Lower leg skin (tissue), 4 donors: ENCODE measurements at regions not wholly inside any gene's neighbourhood (a gene's known extent, or its start where the extent isn't known, plus 50 kb on each side); places are given as distances from the start of the nearest gene placed in this dataset.

Experiments used
- DNase-seq, 2 donors: peaks; one replicate each; pipeline ENCODE4 v3.0.0-alpha.2; 2019; ENCODE audit warnings: low spot score in 2 of 2
- H3K4me3 ChIP-seq: fragments of 200-600 bp; sonication (generic); 2 replicates; pipeline ENCODE4 v1.5.1; 2017; ENCODE audit warnings: mild to moderate bottlenecking, low read depth; ENCODE audit not compliant: poor library complexity, severe bottlenecking
- POLR2A ChIP-seq, 2 donors: fragments of 450-650 bp; IDR thresholded peaks; one replicate each; pipeline ENCODE4 v1.6.1; 2016 to 2017; ENCODE audit warnings: antibody characterized with exemption in 2 of 2, mild to moderate bottlenecking in 1 of 2, moderate library complexity in 1 of 2
- WGBS, 2 donors: methylation state at CpG; one replicate each; pipeline ENCODE4 v1.1.5; 2018; 5-methylcytosine and 5-hydroxymethylcytosine counted together
- intact Hi-C: fragments of 100-400 bp; cut with DNase I; formaldehyde crosslinking; loops from one replicate; pipeline ENCODE4 v1.15.0; 2023; ENCODE audit warnings: low total_unique reads
- TF ChIP-seq, protein P1 (sequence below), 3 donors: fragments of 450-650 bp; IDR thresholded peaks; one replicate each; pipeline ENCODE4 v1.5.1; 2016; ENCODE audit warnings: antibody characterized with exemption in 3 of 3, mild to moderate bottlenecking in 3 of 3, moderate library complexity in 2 of 3

- WGBS, 2 donors = 81 to 86% methylated on average over 1 of the region's 1 CpG
- intact Hi-C loops = no loop called here
- no peak overlapping the region for H3K4me3 ChIP-seq
- TF ChIP-seq POLR2A (IDR thresholded peaks at IDR 0.05) = no peak
- TF ChIP-seq, protein P1, sequence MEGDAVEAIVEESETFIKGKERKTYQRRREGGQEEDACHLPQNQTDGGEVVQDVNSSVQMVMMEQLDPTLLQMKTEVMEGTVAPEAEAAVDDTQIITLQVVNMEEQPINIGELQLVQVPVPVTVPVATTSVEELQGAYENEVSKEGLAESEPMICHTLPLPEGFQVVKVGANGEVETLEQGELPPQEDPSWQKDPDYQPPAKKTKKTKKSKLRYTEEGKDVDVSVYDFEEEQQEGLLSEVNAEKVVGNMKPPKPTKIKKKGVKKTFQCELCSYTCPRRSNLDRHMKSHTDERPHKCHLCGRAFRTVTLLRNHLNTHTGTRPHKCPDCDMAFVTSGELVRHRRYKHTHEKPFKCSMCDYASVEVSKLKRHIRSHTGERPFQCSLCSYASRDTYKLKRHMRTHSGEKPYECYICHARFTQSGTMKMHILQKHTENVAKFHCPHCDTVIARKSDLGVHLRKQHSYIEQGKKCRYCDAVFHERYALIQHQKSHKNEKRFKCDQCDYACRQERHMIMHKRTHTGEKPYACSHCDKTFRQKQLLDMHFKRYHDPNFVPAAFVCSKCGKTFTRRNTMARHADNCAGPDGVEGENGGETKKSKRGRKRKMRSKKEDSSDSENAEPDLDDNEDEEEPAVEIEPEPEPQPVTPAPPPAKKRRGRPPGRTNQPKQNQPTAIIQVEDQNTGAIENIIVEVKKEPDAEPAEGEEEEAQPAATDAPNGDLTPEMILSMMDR (IDR thresholded peaks at IDR 0.05) = no peak
- no peak for DNase-seq
Observed at GRCh38 chr4:29861307-29861706, 858.9 kb upstream of the PCDH7 start.

- TF ChIP-seq, protein P1 (IDR thresholded peaks at IDR 0.05) = no peak
- no peak for TF ChIP-seq POLR2A (IDR thresholded peaks at IDR 0.05)
- DNase-seq = no peak
- no peak overlapping the region for H3K4me3 ChIP-seq
- WGBS, 2 donors = 33 to 50% methylated on average over 1 of the region's 1 CpG
- intact Hi-C loops = no loop called here
Observed at GRCh38 chr4:29867412-29867811, 852.8 kb upstream of the PCDH7 start.

- 54 to 59% methylated on average over 3 of the region's 3 CpGs for WGBS, 2 donors
- DNase-seq = no peak
- TF ChIP-seq, protein P1 (IDR thresholded peaks at IDR 0.05) = no peak
- no peak for TF ChIP-seq POLR2A (IDR thresholded peaks at IDR 0.05)
- intact Hi-C loops = no loop called here
- H3K4me3 ChIP-seq = no peak overlapping the region
Observed at GRCh38 chr4:29900336-29900735, 819.8 kb upstream of the PCDH7 start.

DNA sequence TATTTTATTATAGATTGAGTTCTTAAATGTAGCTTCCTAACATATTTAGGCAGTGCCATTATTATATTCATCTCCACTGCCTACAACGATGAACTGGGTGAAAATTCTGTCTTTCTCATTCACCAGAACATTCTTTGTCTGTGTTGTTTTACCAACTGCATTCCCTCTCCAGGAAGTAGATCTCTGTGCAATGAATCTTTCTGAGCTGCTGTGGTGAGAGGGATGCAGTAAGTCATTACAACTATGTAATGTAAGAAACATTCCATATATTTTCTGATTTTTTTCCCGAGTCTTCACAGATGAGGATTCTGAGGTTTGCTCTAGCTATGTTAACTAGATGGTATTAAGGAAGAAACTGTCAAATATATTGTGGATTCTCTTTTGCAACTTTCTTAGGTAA is 811.9 kb upstream of the PCDH7 start:
- TF ChIP-seq POLR2A (IDR thresholded peaks at IDR 0.05) = no peak
- TF ChIP-seq, protein P1 (IDR thresholded peaks at IDR 0.05) = no peak
- DNase-seq = no peak
- no peak overlapping the region for H3K4me3 ChIP-seq
- intact Hi-C loops = no loop called here
- 66 to 68% methylated on average over 2 of the region's 2 CpGs for WGBS, 2 donors

DNA sequence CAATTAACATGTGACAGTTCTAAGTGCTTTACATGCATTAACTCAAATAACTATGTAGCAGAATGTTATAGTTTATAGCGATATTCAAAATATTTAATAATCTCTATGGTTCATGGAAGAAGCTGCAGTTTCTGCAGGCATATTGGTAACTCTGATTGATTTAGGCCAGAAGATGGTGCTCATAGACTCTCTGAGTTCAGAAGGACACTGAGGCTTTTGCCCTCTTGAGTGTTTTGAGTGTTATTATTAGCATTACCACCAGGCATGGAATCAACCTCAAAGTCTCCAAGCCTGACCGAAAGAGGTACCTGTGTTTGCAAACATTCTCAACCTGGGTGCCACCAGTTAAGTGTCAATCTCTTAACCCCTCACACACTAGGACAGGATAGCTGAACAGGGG is 792.3 kb upstream of the PCDH7 start:
- H3K4me3 ChIP-seq = no peak overlapping the region
- WGBS, 2 donors = 84 to 87% methylated on average over 2 of the region's 2 CpGs
- no peak for TF ChIP-seq POLR2A (IDR thresholded peaks at IDR 0.05)
- TF ChIP-seq, protein P1 (IDR thresholded peaks at IDR 0.05) = no peak
- intact Hi-C loops = no loop called here
- DNase-seq = no peak

- WGBS, 2 donors = 83 to 96% methylated on average over 2 of the region's 2 CpGs
- intact Hi-C loops = no loop called here
Observed at GRCh38 chr4:29948451-29948850, 771.7 kb upstream of the PCDH7 start.

More at GRCh38 chr4:29948451-29948850, 771.7 kb upstream of the PCDH7 start:
- no peak for DNase-seq
- no peak overlapping the region for H3K4me3 ChIP-seq
- no peak for TF ChIP-seq POLR2A (IDR thresholded peaks at IDR 0.05)
- TF ChIP-seq, protein P1 (IDR thresholded peaks at IDR 0.05) = no peak
